ENCODE measurements at regions not wholly inside any gene's neighbourhood (a gene's known extent, or its start where the extent isn't known, plus 50 kb on each side); places are given as distances from the start of the nearest gene placed in this dataset.

DNA sequence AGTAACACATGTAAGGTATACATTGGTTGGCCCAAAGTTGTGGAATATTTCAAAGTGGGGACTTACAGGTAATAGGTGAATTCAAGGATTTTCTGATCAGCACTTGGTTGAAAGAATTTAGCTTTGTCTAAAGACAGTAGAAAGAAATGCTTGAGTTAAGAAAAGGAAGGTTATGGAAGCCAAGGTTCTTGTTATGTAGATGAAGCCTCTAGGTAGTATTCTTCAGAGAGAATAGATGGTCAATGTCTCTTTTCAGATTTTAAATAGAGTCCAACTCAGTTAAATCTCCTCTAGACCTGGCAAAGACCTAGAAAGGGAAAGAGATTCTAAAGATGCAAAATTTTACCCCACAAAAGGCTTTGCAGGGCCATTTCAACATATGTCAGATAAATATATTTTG is 157.4 kb downstream of the ANKRD30B start:
- Histone ChIP-seq H3K27ac (ENCODE audit: low read depth in 1 of 2, low read length in 1 of 2) (no peak overlapping the region), H3K36me3 (ENCODE audit: control insufficient read depth in 4 of 4, insufficient read depth in 4 of 4, low read length in 4 of 4) (no peaks in the 10 kb centered on the region), H3K9ac (ENCODE audit: insufficient read depth in 1 of 2, low read length in 2 of 2) (no peak overlapping the region), H3K9me3 (ENCODE audit: control insufficient read depth in 4 of 4, insufficient read depth in 3 of 4, low read length in 3 of 4) (peaks cover 0 to 13% (median under 1%) of the 10 kb centered on the region in 4 donors), H3K4me1 (ENCODE audit: control insufficient read depth in 5 of 5, insufficient read depth in 5 of 5, low read length in 5 of 5) (no peaks in the 10 kb centered on the region), H3K27me3 (ENCODE audit: control insufficient read depth in 3 of 3, insufficient read depth in 3 of 3, low read length in 2 of 3) (no peaks in the 10 kb centered on the region), H3K4me3 (no peak overlapping the region)
- DNase-seq (no peak), ATAC-seq (ENCODE audit: insufficient read depth, low FRiP score) (no peak)
- TF ChIP-seq, protein P1, sequence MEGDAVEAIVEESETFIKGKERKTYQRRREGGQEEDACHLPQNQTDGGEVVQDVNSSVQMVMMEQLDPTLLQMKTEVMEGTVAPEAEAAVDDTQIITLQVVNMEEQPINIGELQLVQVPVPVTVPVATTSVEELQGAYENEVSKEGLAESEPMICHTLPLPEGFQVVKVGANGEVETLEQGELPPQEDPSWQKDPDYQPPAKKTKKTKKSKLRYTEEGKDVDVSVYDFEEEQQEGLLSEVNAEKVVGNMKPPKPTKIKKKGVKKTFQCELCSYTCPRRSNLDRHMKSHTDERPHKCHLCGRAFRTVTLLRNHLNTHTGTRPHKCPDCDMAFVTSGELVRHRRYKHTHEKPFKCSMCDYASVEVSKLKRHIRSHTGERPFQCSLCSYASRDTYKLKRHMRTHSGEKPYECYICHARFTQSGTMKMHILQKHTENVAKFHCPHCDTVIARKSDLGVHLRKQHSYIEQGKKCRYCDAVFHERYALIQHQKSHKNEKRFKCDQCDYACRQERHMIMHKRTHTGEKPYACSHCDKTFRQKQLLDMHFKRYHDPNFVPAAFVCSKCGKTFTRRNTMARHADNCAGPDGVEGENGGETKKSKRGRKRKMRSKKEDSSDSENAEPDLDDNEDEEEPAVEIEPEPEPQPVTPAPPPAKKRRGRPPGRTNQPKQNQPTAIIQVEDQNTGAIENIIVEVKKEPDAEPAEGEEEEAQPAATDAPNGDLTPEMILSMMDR (IDR thresholded peaks at IDR 0.05; ENCODE audit: control extremely low read depth, extremely low read depth) = no peak

DNA sequence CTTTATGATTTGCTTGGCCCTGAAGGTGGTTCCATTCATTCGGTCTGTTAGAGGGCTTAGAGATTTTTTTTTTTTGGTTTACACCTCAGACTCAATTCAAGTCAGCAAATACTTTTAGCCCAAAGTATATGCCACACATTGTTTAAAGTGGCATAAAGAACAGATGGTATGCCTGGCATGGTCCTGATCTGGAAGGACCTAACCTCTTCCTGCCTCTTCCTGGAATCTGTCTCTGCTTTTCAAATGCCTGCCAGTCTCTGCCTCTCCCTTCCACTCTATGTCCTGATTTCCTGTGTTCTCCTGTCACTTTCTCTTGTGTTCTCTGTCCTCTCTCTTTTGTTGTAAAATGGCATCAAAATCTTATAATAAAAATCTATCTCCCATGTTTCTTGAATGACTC is 158.0 kb downstream of the ANKRD30B start:
- no peak overlapping the region for H3K4me3 ChIP-seq
- peaks cover 0 to 13% (median under 1%) of the 10 kb centered on the region in 4 donors for H3K9me3 ChIP-seq (ENCODE audit: control insufficient read depth in 4 of 4, insufficient read depth in 3 of 4, low read length in 3 of 4)
- no peak overlapping the region for H3K27ac ChIP-seq (ENCODE audit: low read depth in 1 of 2, low read length in 1 of 2)
- TF ChIP-seq, protein P1 (IDR thresholded peaks at IDR 0.05; ENCODE audit: control extremely low read depth, extremely low read depth) = no peak
- H3K36me3 ChIP-seq (ENCODE audit: control insufficient read depth in 4 of 4, insufficient read depth in 4 of 4, low read length in 4 of 4) = no peaks in the 10 kb centered on the region
- no peaks in the 10 kb centered on the region for H3K4me1 ChIP-seq (ENCODE audit: control insufficient read depth in 5 of 5, insufficient read depth in 5 of 5, low read length in 5 of 5)
- WGBS, 2 donors = 62 to 80% methylated on average over 1 of the region's 1 CpG
- no peak for DNase-seq
- no peak for ATAC-seq (ENCODE audit: insufficient read depth, low FRiP score)
- H3K9ac ChIP-seq (ENCODE audit: insufficient read depth in 1 of 2, low read length in 2 of 2) = no peak overlapping the region
- no peaks in the 10 kb centered on the region for H3K27me3 ChIP-seq (ENCODE audit: control insufficient read depth in 3 of 3, insufficient read depth in 3 of 3, low read length in 2 of 3)

DNA sequence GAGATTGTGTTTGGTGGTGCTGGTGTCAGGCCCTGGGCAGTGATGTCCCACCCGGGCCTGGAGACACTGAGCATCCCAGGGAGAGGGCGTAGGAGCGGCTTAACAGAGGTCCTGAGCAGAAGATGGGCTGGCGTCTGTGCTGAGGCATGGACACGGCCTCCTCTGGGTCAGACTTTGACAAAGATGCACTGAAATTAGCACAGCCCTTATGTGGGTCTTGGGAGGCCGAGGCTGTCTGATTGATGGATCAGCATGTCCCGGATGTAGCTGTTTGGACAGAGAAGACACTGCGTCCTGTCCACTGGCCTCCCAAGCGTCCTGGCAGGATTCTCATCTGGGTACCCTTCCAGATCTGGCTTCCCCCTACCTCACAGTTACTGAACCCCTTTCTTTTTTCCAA is 159.4 kb downstream of the ANKRD30B start:
- TF ChIP-seq, protein P1 (IDR thresholded peaks at IDR 0.05; ENCODE audit: control extremely low read depth, extremely low read depth) = no peak
- ATAC-seq (ENCODE audit: insufficient read depth, low FRiP score) (no peak), DNase-seq (no peak)
- no peak overlapping the region for H3K9ac ChIP-seq (ENCODE audit: insufficient read depth in 1 of 2, low read length in 2 of 2)
- WGBS, 2 donors = 80% methylated on average over 9 of the region's 9 CpGs
- no peak overlapping the region for H3K27ac ChIP-seq (ENCODE audit: low read depth in 1 of 2, low read length in 1 of 2)
- no peaks in the 10 kb centered on the region for H3K4me1 ChIP-seq (ENCODE audit: control insufficient read depth in 5 of 5, insufficient read depth in 5 of 5, low read length in 5 of 5)
- no peak overlapping the region for H3K4me3 ChIP-seq
- H3K36me3 ChIP-seq (ENCODE audit: control insufficient read depth in 4 of 4, insufficient read depth in 4 of 4, low read length in 4 of 4) = no peaks in the 10 kb centered on the region
- no peaks in the 10 kb centered on the region for H3K27me3 ChIP-seq (ENCODE audit: control insufficient read depth in 3 of 3, insufficient read depth in 3 of 3, low read length in 2 of 3)
- H3K9me3 ChIP-seq (ENCODE audit: control insufficient read depth in 4 of 4, insufficient read depth in 3 of 4, low read length in 3 of 4) = peaks cover 0 to 13% (median under 1%) of the 10 kb centered on the region in 4 donors

DNA sequence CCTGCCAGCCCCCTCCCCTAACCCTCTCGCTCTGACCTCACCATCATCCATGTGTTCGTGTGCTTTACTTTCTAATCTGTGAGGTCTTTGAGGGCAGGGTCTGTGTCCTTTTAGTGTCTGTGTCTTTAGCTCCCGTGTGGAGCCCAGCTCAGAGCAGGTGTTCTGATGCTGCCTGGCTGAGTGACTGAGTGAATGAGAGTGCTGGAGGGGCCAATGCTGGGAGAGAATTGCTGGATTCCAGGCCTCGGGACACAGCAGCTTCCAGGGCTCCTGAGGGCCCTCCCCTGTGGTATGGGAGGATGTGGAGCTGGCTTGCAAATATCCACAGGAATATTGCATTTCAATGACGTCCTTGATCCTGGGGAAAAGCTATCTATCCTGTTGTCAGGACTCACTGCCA is 160.6 kb downstream of the ANKRD30B start:
- no peak overlapping the region for H3K4me3 ChIP-seq
- H3K9me3 ChIP-seq (ENCODE audit: control insufficient read depth in 4 of 4, insufficient read depth in 3 of 4, low read length in 3 of 4) = peaks cover 0 to 7% (median 0%) of the 10 kb centered on the region in 4 donors
- 63 to 82% methylated on average over 5 of the region's 5 CpGs for WGBS, 2 donors
- no peak for DNase-seq
- H3K27me3 ChIP-seq (ENCODE audit: control insufficient read depth in 3 of 3, insufficient read depth in 3 of 3, low read length in 2 of 3) = no peaks in the 10 kb centered on the region
- no peak overlapping the region for H3K9ac ChIP-seq (ENCODE audit: insufficient read depth in 1 of 2, low read length in 2 of 2)
- H3K27ac ChIP-seq (ENCODE audit: low read depth in 1 of 2, low read length in 1 of 2) = no peak overlapping the region
- no peaks in the 10 kb centered on the region for H3K36me3 ChIP-seq (ENCODE audit: control insufficient read depth in 4 of 4, insufficient read depth in 4 of 4, low read length in 4 of 4)
- ATAC-seq (ENCODE audit: insufficient read depth, low FRiP score) = no peak
- TF ChIP-seq, protein P1 (IDR thresholded peaks at IDR 0.05; ENCODE audit: control extremely low read depth, extremely low read depth) = no peak
- no peaks in the 10 kb centered on the region for H3K4me1 ChIP-seq (ENCODE audit: control insufficient read depth in 5 of 5, insufficient read depth in 5 of 5, low read length in 5 of 5)

All from lung (tissue), 11 donors.